Upper lobe of left lung (tissue), 4 donors: ENCODE measurements at regions not wholly inside any gene's neighbourhood (a gene's known extent, or its start where the extent isn't known, plus 50 kb on each side); places are given as distances from the start of the nearest gene placed in this dataset.

Experiments
- EP300 ChIP-seq, 4 donors: sonication (generic); formaldehyde crosslinking; IDR thresholded peaks; one replicate each; pipeline ENCODE4 v1.5.1; 2017; ENCODE audit warnings: antibody characterized with exemption in 4 of 4, control low read depth in 2 of 4
- POLR2A ChIP-seq, 4 donors: fragments of 450-650 bp; IDR thresholded peaks; one replicate each; pipeline ENCODE4 v1.5.1; 2016 to 2017; ENCODE audit warnings: antibody characterized with exemption in 4 of 4, mild to moderate bottlenecking in 2 of 4
- POLR2AphosphoS5 ChIP-seq, 2 donors: sonication (generic); formaldehyde crosslinking; IDR thresholded peaks; one replicate each; pipeline ENCODE4 v1.5.1; 2017; ENCODE audit warnings: antibody characterized with exemption in 2 of 2
- TF ChIP-seq, protein P1 (sequence below), 6 experiments: fragments of 450-650 bp in 4 of 6; fragments of 200-600 bp in 2 of 6; sonication (generic) in 2 of 6; IDR thresholded peaks; one replicate each; pipeline ENCODE4 v1.5.1; 2016 to 2019; ENCODE audit warnings: antibody characterized with exemption in 6 of 6

GRCh38 chr20:58097943-58098342 lies 130.5 kb downstream of the ANKRD60 start:
- TF ChIP-seq, protein P1, sequence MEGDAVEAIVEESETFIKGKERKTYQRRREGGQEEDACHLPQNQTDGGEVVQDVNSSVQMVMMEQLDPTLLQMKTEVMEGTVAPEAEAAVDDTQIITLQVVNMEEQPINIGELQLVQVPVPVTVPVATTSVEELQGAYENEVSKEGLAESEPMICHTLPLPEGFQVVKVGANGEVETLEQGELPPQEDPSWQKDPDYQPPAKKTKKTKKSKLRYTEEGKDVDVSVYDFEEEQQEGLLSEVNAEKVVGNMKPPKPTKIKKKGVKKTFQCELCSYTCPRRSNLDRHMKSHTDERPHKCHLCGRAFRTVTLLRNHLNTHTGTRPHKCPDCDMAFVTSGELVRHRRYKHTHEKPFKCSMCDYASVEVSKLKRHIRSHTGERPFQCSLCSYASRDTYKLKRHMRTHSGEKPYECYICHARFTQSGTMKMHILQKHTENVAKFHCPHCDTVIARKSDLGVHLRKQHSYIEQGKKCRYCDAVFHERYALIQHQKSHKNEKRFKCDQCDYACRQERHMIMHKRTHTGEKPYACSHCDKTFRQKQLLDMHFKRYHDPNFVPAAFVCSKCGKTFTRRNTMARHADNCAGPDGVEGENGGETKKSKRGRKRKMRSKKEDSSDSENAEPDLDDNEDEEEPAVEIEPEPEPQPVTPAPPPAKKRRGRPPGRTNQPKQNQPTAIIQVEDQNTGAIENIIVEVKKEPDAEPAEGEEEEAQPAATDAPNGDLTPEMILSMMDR (IDR thresholded peaks at IDR 0.05), result no peak
- no peak for TF ChIP-seq EP300 (IDR thresholded peaks at IDR 0.05)
- no peak for TF ChIP-seq POLR2AphosphoS5 (IDR thresholded peaks at IDR 0.05)
- no peak for TF ChIP-seq POLR2A (IDR thresholded peaks at IDR 0.05)
